HG03354 (cell line): ENCODE measurements at regions not wholly inside any gene's neighbourhood (a gene's known extent, or its start where the extent isn't known, plus 50 kb on each side); places are given as distances from the start of the nearest gene placed in this dataset.
"Not testable (repeated sequence)": the region's sequence is repeated elsewhere in the genome, so short reads cannot be mapped to it uniquely, and the experiment has no call there.

ENCODE experiments used
- ATAC-seq: cut with Tn5 transposase; IDR thresholded peaks from one replicate; pipeline ENCODE4 v1.9.1; 2021; ENCODE audit warnings: mild to moderate bottlenecking; ENCODE audit not compliant: unreplicated experiment, poor library complexity, severe bottlenecking

- not testable (repeated sequence) for ATAC-seq
Measured at GRCh38 chr5:21488828-21489227, 1364.3 kb downstream of the CDH12 start.

- ATAC-seq, result not testable (repeated sequence)
Measured at GRCh38 chr5:21485458-21486000, 1367.6 kb downstream of the CDH12 start.

- not testable (repeated sequence) for ATAC-seq
Measured at GRCh38 chr5:21484498-21484889, 1368.7 kb downstream of the CDH12 start.

DNA sequence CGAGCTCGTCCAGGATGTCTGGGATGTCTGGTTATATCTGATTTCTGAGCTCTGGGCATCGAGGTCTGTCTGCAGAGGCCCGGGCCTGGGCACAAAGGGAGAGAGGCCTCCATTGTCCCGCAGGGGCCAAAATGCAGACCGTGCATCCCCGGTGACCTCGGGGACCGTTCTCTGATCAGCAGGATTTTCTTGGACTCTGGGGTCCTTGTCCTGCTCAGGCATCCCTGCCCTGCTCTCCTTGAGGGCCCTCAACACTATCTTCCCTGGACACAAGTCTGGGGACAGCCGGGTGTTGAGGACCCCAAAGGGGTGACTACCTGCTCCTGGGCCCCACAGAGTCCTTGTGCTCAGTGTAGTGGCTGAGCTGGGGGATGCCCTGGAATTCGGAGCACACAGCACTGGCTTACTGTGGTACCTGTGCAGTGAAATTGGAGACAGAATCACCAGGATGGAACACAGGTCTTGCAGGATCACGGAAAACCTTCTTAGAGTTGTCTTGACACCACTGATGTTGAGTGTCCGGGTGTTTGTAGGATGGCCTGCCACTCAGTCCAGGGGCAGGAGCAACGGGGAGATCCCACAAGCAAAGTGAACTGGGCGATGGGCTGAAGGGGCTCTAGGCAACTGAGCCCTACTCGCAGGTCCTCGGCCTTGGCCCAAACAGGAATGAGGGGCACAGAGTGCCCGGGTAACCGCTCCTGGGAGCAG, 1369.2 kb downstream of the CDH12 start:
- not testable (repeated sequence) for ATAC-seq

GRCh38 chr5:21482983-21483650, 1370.0 kb downstream of the CDH12 start:
- not testable (repeated sequence) for ATAC-seq

GRCh38 chr5:21482522-21482921, 1370.6 kb downstream of the CDH12 start:
- not testable (repeated sequence) for ATAC-seq

DNA sequence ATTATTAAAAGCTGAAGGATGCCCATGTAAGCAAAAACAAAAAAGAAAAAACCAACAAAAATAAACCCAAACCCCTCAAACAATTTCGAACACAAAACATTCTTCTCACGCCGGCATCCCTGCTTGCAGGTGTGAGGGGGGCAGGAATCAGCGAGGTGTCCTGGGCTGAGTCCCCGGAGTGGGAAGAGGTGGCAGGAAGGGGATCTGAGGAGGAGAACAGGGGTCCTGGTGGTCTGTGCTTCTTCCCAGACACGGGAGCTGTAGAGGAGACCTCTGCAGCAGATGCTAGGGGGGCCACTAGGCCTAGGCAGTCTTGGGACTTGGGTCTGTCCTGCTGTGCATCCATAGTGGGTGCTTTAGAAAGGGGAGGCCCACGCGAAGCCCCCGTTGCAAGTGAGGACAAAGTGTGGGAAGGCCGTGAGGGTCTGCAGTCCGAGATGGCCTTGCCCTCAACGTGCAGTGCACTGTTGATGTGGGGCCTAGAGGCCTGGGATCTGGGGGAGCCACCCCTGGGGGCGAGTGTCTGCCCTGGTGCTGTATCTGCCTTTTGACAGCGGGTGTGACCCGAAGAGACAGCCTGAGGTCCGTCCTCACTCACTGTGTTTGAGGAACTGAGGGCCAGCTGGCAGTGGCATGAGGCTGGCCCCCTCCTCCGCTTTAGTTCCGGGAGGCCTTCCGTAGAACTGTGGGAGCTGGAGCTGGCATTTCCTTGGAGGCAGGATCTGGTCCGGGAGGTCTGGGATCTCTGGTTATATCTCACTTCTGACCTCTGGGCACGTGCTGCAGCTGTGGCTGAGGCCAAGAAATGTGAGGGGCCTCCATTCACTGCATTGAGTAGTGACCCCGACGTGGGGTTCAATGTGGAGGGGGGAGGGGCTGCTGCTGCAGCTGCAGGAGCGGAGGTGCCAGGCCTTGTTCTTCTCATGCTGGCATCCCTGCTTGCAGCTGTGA, 1371.5 kb downstream of the CDH12 start:
- ATAC-seq, result not testable (repeated sequence)

GRCh38 chr5:21480054-21480453, 1373.1 kb downstream of the CDH12 start:
- ATAC-seq, result not testable (repeated sequence)

GRCh38 chr5:21473981-21474380, 1379.2 kb downstream of the CDH12 start:
- ATAC-seq, result not testable (repeated sequence)

DNA sequence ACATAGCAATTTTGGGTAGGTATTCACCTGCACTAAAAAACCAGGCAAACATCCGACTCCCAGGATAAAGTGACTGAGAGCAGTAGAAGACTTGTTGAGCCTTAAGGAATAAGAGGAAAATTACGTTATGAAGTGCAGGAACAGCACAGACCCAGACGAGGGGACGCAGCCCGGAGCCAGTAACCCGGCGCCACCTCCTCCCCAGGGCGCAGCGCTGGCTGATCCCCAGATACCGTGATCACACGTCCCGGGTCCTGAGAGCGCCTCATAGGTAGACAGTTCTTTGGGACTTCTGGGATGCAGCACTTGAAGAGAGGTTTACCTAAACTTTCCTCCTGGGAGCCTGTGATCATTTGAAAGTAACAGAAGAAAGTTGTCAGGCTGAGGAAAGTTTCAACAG, 1379.7 kb downstream of the CDH12 start:
- ATAC-seq, result not testable (repeated sequence)

GRCh38 chr5:21471691-21472090, 1381.5 kb downstream of the CDH12 start:
- not testable (repeated sequence) for ATAC-seq

DNA sequence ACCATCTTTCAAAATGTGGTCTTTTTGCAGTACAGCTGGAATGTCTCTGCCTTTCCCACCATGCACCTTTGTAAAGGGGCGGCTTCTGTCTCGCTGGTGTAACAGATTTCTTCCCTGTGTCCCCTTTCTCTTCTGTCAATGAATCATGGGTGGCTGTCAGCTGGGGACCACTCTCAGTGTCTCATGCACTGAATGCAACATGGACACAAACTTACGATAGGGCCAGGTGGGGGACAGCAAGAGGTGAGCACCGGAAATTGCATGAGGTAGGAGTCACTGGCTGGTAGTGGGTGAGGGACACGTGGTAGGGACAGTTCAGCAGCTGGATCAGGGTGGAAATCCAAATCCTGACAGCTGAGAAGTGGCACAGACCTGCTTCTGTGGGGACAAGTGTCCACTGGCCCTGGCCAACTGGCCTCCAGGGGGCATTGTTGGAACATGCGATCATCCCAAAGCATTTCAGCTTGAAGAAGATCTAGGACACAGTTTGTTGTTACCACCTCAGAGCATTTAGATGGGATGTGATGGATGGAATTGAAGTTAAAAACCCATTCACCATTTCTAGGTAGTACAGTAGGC, 1383.5 kb downstream of the CDH12 start:
- not testable (repeated sequence) for ATAC-seq

GRCh38 chr5:21467544-21467943, 1385.6 kb downstream of the CDH12 start:
- not testable (repeated sequence) for ATAC-seq

GRCh38 chr5:21459744-21460073, 1393.4 kb downstream of the CDH12 start:
- ATAC-seq, result not testable (repeated sequence)

GRCh38 chr5:21452449-21452848, 1400.7 kb downstream of the CDH12 start:
- no peak for ATAC-seq

DNA sequence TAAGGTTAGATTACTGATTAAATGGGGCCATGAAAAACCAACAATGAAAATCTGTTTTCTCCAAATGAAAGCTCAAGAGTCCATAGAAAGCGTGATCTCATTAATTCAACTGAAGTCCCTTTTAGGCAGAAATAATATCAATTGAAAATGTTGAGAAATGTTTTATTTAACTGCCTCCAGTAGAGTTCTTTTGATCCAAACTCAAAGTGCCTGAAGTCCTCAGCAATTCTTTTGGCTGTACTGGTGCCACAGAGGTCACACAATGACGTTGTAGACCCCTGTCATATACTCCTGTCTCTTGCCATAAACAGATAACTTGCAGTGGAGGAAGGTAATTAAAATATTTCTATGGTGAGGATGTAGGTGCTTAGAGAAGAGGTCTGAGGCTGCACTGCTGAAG, 1420.5 kb downstream of the CDH12 start:
- ATAC-seq, result no peak

- ATAC-seq, result no peak
Measured at GRCh38 chr5:21424907-21425306, 1428.2 kb downstream of the CDH12 start.

DNA sequence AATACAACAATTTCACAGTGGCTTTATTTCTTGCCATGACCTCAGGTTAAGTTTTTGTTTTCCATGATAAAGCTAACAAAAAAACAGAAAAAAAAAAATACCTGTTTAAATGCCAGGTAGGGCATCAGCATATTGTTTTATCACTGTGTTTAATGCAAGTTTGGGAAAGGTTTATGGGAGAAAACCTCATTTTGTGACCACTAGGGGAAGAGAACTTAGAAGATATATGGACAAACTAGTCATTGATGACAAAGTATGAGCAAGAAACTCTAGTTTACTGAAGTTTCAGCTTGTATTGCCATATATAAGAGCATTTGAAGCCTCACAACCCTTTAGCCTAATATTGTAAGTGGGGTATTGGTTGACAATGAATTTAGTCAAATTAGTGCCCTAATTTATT, 1431.4 kb upstream of the CDH18 start:
- no peak for ATAC-seq

DNA sequence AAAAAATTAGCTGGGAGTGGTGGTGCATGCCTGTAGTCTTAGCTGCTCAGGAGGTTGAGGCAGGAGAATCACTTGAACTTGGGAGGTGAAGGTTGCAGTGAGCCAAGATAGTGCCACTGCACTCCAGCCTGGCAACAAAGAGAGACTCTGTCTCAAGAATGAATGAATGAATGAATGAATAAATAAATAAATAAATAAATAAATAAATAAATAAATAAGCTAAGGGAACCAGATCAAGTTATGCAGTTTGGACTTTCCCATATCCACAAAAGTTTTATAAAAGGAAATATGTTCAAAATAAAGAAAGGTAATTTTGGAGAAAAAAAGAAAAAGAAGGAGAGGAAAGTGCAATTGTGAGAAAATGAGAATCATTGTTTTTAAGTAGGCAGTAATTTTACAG, 1414.1 kb upstream of the CDH18 start:
- ATAC-seq, result not testable (repeated sequence)

DNA sequence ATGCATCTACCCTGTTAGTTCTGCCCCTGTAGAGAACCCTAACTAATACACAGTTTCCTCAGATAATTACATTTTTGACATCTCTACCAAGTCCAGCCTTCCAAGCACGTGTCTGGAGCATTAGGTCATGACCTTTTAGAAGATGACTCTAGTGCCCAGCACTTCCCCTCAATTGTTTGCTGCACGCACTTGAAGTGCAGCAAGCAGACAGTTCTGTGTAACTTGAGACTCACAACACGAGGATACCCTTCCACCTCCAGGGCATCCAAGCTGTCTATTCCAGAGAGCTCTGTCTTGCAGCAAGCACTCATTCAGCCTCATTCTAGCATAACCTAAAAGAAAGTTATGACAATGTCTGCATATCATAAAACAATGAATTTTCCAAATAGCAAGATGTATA, 1410.5 kb upstream of the CDH18 start:
- ATAC-seq, result no peak
